ENCODE measurements at regions not wholly inside any gene's neighbourhood (a gene's known extent, or its start where the extent isn't known, plus 50 kb on each side); places are given as distances from the start of the nearest gene placed in this dataset.
A peak's percentile ranks its signal among the peaks of the same experiment; 100 is the strongest.
"Not testable (repeated sequence)": the region's sequence is repeated elsewhere in the genome, so short reads cannot be mapped to it uniquely, and the experiment has no call there.

- TF ChIP-seq BCL3 (IDR thresholded peaks at IDR 0.05; ENCODE audit: borderline replicate concordance, insufficient read depth, low read depth, low read length, poor library complexity, severe bottlenecking) (no peak), ATF2 (IDR thresholded peaks at IDR 0.05; ENCODE audit: low read length) (no peak), TARDBP (IDR thresholded peaks at IDR 0.05; ENCODE audit: borderline replicate concordance) (no peak), RBBP5 (conservative IDR thresholded peaks at IDR 0.05) (no peak), USF1 (IDR thresholded peaks at IDR 0.05; ENCODE audit: borderline replicate concordance, extremely low read length, insufficient read depth, low read depth, low read length) (no peak), HCFC1 (IDR thresholded peaks at IDR 0.05; ENCODE audit: low read length) (no peak)
Measured at GRCh38 chr6:26743941-26744699, 84.6 kb upstream of the ZNF322 start (continued).

GRCh38 chr6:26744837-26745282, 85.3 kb upstream of the ZNF322 start:
- H3K9ac ChIP-seq (ENCODE audit: control insufficient read depth, insufficient read depth, low read length); SMC1A ChIA-PET (ENCODE audit: uncharacterized antibody, unreplicated experiment); POLR2A ChIA-PET; H4K20me1 ChIP-seq (ENCODE audit: control insufficient read depth, insufficient read depth); BruUV-seq (replicated peaks); in situ Hi-C loops (cut with MboI); H3K79me2 ChIP-seq (ENCODE audit: control insufficient read depth, insufficient read depth, low read length); H3K36me3 ChIP-seq (ENCODE audit: control insufficient read depth in 2 of 2, insufficient read depth in 2 of 2, low read length in 1 of 2); CTCF ChIA-PET; RAD21 ChIA-PET (ENCODE audit: unreplicated experiment); ATAC-seq; H3K27me3 ChIP-seq (replicated peaks in 1 of 2; ENCODE audit: control insufficient read depth in 2 of 2, insufficient read depth in 2 of 2, low read length in 1 of 2); intact Hi-C loops (cut with micrococcal nuclease; ENCODE audit: unreplicated experiment); FAIRE-seq; H3K9me3 ChIP-seq (replicated peaks; ENCODE audit: control insufficient read depth, insufficient read depth, low read length); H3K4me1 ChIP-seq (ENCODE audit: control insufficient read depth, insufficient read depth, low read length); DNase-seq (ENCODE audit: low read depth, low spot score); H3K4me3 ChIP-seq; H3K27ac ChIP-seq (ENCODE audit: control insufficient read depth, insufficient read depth): not testable (repeated sequence)
- peak; percentile 70 for TF ChIP-seq SPI1 (IDR thresholded peaks at IDR 0.05; ENCODE audit: borderline replicate concordance, insufficient read depth, low read depth, low read length)
- Histone ChIP-seq H2AFZ (ENCODE audit: control insufficient read depth, low read depth, low read length) (peak overlapping the region; percentile 65), H3K4me2 (ENCODE audit: control insufficient read depth, insufficient read depth) (peak overlapping the region; percentile 55)
- 24% methylated on average over 8 of the region's 8 CpGs for WGBS (ENCODE audit: insufficient coverage, insufficient replicate concordance, low lambda C conversion rate, missing lambda C conversion rate)

- H3K4me2 ChIP-seq (ENCODE audit: control insufficient read depth, insufficient read depth); ATAC-seq; POLR2A ChIA-PET; H3K36me3 ChIP-seq (ENCODE audit: control insufficient read depth in 2 of 2, insufficient read depth in 2 of 2, low read length in 1 of 2); H3K27ac ChIP-seq (ENCODE audit: control insufficient read depth, insufficient read depth); H3K4me1 ChIP-seq (ENCODE audit: control insufficient read depth, insufficient read depth, low read length); SMC1A ChIA-PET (ENCODE audit: uncharacterized antibody, unreplicated experiment); H3K4me3 ChIP-seq; H3K79me2 ChIP-seq (ENCODE audit: control insufficient read depth, insufficient read depth, low read length); in situ Hi-C loops (cut with MboI); H2AFZ ChIP-seq (ENCODE audit: control insufficient read depth, low read depth, low read length); H3K9me3 ChIP-seq (replicated peaks; ENCODE audit: control insufficient read depth, insufficient read depth, low read length); CTCF ChIA-PET; H4K20me1 ChIP-seq (ENCODE audit: control insufficient read depth, insufficient read depth); H3K9ac ChIP-seq (ENCODE audit: control insufficient read depth, insufficient read depth, low read length); BruUV-seq (replicated peaks); RAD21 ChIA-PET (ENCODE audit: unreplicated experiment); intact Hi-C loops (cut with micrococcal nuclease; ENCODE audit: unreplicated experiment); DNase-seq (ENCODE audit: low read depth, low spot score); H3K27me3 ChIP-seq (replicated peaks in 1 of 2; ENCODE audit: control insufficient read depth in 2 of 2, insufficient read depth in 2 of 2, low read length in 1 of 2); FAIRE-seq: not testable (repeated sequence)
- 32% methylated on average over 8 of the region's 8 CpGs for WGBS (ENCODE audit: insufficient coverage, insufficient replicate concordance, low lambda C conversion rate, missing lambda C conversion rate)
Measured at GRCh38 chr6:26745964-26746363, 86.4 kb upstream of the ZNF322 start.
